GM19397 (cell line): ENCODE measurements at regions not wholly inside any gene's neighbourhood (a gene's known extent, or its start where the extent isn't known, plus 50 kb on each side); places are given as distances from the start of the nearest gene placed in this dataset.
"Not testable (repeated sequence)": the region's sequence is repeated elsewhere in the genome, so short reads cannot be mapped to it uniquely, and the experiment has no call there.

ENCODE experiments used
- ATAC-seq: cut with Tn5 transposase; IDR thresholded peaks from one replicate; pipeline ENCODE4 v1.9.1; 2021; ENCODE audit warnings: mild to moderate bottlenecking, moderate library complexity; ENCODE audit not compliant: unreplicated experiment

GRCh38 chr5:68834491-68834981, 259.3 kb upstream of the SLC30A5 start:
- ATAC-seq, result no peak

GRCh38 chr5:68838157-68838718, 255.6 kb upstream of the SLC30A5 start:
- ATAC-seq, result no peak

- ATAC-seq, result no peak
Observed at GRCh38 chr5:68839019-68839552, 254.7 kb upstream of the SLC30A5 start.

DNA sequence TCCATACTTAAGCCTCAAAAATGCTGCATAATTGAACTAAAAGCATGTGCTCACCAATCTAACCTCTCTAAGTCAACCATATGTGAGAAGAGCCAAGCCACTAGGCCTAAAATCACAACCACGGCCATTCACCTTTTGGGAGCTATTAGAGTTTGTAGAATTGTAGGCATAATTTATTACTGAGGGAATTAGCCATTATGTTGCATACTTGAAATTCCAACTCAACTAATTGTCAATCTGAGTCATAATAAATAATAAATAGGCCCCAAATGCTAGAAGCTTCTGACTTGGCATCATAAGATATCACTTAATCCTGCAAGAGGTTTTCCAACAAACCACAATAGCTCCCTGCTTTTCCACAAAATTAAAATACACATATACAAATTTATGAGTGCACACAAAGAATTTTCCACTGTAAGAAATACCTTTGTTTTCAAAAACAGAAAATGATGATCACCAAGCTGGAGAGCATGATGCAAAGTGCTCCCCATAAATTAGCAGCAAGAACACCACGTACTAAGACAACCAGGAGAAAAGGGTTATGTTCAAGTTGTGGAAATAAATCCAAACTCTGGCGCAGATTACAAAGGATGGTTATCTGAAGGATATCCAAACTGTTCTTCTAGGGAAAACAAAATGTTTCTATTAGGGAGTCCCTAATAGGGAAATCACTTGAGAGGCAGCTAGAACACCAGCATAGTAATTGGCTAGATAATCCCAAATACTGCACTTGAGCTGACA, 250.0 kb upstream of the SLC30A5 start:
- ATAC-seq, result no peak

DNA sequence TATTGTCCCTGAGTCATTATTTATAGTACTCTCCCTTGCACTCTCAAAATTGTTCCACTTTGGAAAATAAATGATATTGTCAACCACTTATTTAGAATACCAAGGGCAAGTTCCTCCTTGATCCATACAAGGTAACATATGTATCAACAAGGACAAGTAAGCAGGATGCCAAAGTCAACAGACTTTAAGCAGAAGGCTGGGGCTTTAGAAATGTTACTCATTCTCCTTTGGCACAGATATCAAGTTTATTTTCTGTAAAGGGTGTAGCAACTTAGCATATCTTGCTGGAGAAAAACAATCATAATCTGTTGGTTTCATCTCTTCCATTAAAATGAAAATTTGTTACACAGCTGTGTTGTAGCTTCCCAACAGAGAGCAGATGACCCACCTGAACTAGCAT, 248.7 kb upstream of the SLC30A5 start:
- no peak for ATAC-seq

DNA sequence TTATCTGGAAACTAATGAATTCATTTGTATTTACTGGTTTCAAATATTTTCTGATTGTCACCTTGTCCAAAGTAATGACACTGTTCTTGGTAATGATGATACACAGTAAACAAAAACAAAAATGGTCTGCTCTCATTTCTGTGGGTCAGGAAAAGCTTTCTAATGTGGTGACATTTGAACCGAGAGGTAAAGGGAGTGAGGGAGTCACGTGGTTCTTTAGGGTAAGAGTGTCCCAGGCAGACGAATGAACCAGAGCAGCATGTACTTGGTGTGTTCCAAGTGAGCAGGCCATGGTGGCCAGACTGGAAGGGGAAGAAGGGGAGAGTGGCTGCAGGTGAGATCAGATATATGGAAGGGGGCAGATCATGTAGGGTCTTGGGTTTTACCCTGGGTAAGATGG, 247.0 kb upstream of the SLC30A5 start:
- no peak for ATAC-seq

GRCh38 chr5:68848091-68848490, 245.7 kb upstream of the SLC30A5 start:
- ATAC-seq, result no peak

DNA sequence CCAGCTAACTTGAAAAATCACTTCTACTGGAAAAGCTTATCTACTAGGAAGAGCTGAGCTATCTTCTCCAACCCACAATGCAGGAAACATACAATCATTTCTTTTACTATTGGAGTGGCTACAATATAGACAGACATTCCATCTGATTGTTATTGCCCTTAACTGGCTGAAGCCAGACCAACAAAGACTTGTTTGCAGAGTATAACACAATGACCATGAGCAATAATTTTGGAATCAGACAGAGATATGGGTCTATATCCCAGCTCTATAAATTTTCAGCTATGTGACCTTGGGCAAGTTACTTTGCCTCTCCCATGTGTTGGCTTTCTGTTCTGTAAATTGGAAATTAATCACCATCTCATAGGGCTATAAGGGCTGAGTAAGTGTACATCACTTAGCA, 244.7 kb upstream of the SLC30A5 start:
- ATAC-seq, result no peak

- ATAC-seq, result no peak
Observed at GRCh38 chr5:68849906-68850305, 243.9 kb upstream of the SLC30A5 start.

DNA sequence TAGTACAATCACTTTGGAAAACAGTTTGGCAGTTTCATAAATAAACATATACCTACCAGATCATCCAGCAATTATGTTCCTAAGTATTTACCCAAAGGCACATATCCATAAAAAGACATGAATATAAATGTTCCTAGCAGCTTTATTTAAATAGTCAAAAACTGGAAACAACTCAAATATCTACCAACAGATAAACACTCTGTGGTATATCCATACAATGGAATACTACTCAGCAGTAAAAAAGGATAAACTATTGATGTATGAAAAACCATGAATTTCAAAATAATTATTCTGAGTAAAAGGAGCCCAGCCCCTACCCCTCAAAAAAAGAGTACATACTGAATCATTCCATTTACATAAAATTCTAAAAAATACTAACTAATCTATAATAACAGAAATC, 232.7 kb upstream of the SLC30A5 start:
- no peak for ATAC-seq

DNA sequence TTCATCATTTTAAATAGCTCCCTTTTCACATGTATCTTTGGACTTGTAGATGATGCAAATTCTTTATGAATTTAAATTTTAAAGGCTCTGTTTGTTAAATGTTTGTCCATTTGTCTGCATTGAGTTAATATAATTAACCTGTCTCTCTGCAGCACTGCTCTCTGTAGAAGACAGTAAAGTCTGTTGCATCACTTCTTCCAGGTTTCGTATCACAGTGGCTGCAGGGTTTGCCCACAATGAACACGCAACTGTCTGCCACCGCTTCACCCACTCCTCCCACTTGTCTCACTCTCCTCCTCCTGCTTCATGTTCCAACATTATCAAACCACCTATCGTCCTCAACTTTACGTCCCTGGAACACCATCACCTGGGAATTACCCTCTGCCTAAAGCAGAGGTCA, 231.3 kb upstream of the SLC30A5 start:
- no peak for ATAC-seq

- not testable (repeated sequence) for ATAC-seq
Observed at GRCh38 chr5:68865192-68865591, 228.6 kb upstream of the SLC30A5 start.

- no peak for ATAC-seq
Observed at GRCh38 chr5:68872088-68872839, 221.6 kb upstream of the SLC30A5 start.

DNA sequence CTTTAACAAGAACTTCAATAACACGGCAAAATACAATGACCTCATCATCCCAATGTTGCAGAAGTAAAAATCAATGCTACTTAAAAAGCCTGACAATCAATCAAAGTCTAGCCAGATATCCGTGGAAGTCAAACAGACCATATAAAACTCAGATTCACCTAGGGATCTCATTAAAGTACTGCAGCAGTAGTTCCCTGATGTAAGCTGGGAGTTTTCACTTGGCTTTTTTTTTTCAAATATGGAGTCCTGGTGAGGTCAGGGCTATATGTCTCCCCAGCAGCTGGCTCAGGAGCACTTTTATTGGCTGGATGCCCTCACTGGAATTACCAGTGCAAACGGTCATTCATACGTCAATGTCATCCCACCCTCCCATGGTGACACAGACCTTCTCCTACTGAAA, 220.6 kb upstream of the SLC30A5 start:
- ATAC-seq, result no peak

DNA sequence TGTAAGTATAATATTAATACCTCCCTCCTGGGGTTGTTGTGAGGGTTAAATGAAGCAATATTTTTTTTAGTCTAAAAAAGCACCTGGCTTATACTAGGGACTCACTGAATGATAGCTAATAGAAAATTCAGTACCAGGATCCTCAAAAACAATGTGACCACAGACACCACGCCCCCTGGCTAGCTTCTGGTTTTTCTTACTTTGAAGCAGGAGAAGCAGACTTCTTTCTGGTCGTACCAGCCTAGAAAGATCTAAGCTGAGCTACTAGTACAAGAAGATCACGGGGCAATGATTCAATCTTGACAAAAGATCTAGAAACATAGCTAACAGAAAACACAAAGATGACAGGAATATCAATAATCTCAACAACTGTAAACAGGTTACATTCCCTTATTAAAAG, 218.5 kb upstream of the SLC30A5 start:
- ATAC-seq, result no peak

DNA sequence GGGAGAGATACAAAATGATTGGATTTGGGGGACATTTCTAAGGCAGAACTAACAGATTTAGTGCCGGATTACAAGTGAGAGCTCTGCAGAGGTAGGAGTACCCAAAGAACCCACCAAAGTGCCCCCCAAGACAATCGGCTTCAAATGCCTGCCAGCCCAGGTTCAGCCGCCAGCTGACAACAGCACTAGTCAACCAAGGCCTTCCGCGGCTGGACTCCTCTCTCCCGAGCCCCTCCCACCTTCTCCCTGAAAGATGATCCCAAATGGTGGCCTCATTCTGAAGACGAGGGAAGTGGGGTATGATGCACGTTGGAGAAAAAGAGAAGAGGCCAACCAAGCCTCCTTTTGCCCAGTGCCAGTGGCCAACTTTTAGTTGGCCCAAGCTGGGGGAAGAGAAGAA, 210.4 kb upstream of the SLC30A5 start:
- no peak for ATAC-seq

- no peak for ATAC-seq
Observed at GRCh38 chr5:68884144-68884754, 209.6 kb upstream of the SLC30A5 start.

- no peak for ATAC-seq
Observed at GRCh38 chr5:68884883-68885282, 208.9 kb upstream of the SLC30A5 start.

DNA sequence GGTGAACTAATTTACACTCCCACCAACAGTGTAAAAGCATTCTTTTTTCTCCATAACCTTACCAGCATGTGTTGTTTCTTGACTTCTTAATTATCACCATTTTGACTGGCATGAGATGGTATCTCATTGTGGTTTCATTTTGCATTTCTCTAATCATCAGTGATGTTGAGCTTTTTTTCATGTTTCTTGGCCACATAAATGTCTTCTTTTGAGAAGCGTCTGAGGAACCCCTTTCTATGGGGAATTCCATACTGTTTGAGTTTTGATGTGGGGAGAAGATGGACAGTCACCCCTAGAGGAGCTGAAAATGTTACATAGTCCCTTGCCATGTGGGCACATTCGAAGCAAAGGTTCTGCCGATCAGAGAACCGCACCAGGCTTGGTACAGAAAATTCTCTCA, 207.0 kb upstream of the SLC30A5 start:
- ATAC-seq, result no peak

DNA sequence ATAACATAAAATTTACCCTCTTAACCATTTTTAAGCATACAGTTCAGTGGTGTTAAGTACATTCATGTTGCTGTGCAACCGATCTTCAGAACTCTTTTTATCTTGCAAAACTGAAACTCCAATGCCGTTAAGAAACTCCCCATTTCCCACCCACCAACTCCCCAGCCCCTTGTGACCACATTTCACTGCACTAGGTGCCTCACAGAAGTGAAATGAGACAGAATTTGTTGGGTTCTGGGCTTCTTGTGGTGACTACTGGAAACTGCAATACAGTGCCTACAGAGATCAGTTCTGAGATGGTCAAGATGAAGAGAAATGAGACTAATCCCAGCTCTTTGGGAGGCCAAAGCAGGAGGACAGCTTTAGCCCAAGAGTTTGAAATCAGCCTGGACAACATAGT, 202.1 kb upstream of the SLC30A5 start:
- ATAC-seq, result no peak

GRCh38 chr5:68894673-68895072, 199.1 kb upstream of the SLC30A5 start:
- no peak for ATAC-seq
